Ovary (tissue), 7 donors: ENCODE measurements at regions not wholly inside any gene's neighbourhood (a gene's known extent, or its start where the extent isn't known, plus 50 kb on each side); places are given as distances from the start of the nearest gene placed in this dataset.

Experiments used
- DNase-seq, 5 donors: peaks; one replicate each; pipeline ENCODE4 v3.0.0-alpha.2; 2019 to 2020
- H3K27ac ChIP-seq, 2 donors: fragments of 200-600 bp; one replicate each; pipeline versions ENCODE4 v1.5.1 to v1.8.0; 2019 to 2022
- H3K27me3 ChIP-seq: fragments of 200-600 bp; one replicate; pipeline ENCODE4 v1.8.0; 2022
- H3K36me3 ChIP-seq: fragments of 200-600 bp; sonication (generic); one replicate; pipeline ENCODE4 v1.5.1; 2019
- H3K4me1 ChIP-seq: one replicate; pipeline ENCODE4 v1.8.1; 2013; ENCODE audit warnings: mild to moderate bottlenecking, moderate library complexity; ENCODE audit not compliant: insufficient read depth
- H3K4me3 ChIP-seq: fragments of 200-600 bp; sonication (generic); one replicate; pipeline ENCODE4 v1.5.1; 2017
- H3K9me3 ChIP-seq, 2 donors: fragments of 200-600 bp in 1 of 2; sonication (generic) in 1 of 2; one replicate each; pipeline versions ENCODE4 v1.5.1 to v1.8.1; 2013 to 2019; ENCODE audit warnings: mild to moderate bottlenecking in 1 of 2, moderate library complexity in 1 of 2
- EP300 ChIP-seq: sonication (generic); formaldehyde crosslinking; IDR thresholded peaks from one replicate; pipeline ENCODE4 v1.6.1; 2017; ENCODE audit warnings: antibody characterized with exemption
- POLR2A ChIP-seq: fragments of 450-650 bp; IDR thresholded peaks from one replicate; pipeline ENCODE4 v1.6.1; 2017; ENCODE audit warnings: antibody characterized with exemption, mild to moderate bottlenecking, moderate library complexity
- WGBS, 3 donors: extraction: QIAGEN DNeasy Blood & Tissue Kit in 1 of 3; methylation state at CpG; one replicate each; pipeline versions ENCODE4 v1.1.5 to v1.1.7; 2013 to 2017; 5-methylcytosine and 5-hydroxymethylcytosine counted together
- intact Hi-C, 4 donors: fragments of 100-400 bp; cut with DNase I; formaldehyde crosslinking; loops; one replicate each; pipeline versions ENCODE4 v1.11.0 to v1.15.1; 2022 to 2023
- TF ChIP-seq, protein P1 (sequence below), 3 donors: fragments of 450-650 bp in 2 of 3; fragments of 200-600 bp in 1 of 3; IDR thresholded peaks; one replicate each; pipeline versions ENCODE4 v1.5.1 to v1.8.0; 2016 to 2022; ENCODE audit warnings: antibody characterized with exemption in 3 of 3, mild to moderate bottlenecking in 1 of 3
- donor health status: DM: no; HTN: no; CAD: no; lungs with moderate emphysema.
- donor health status: DM: no; HTN: no; CAD: no.
- donor health status: Bipolar disorder and iron deficiency.
- donor health status: DM: no; HTN: no; CAD: no.
- donor health status: DM: yes; HTN: yes; CAD: no.

DNA sequence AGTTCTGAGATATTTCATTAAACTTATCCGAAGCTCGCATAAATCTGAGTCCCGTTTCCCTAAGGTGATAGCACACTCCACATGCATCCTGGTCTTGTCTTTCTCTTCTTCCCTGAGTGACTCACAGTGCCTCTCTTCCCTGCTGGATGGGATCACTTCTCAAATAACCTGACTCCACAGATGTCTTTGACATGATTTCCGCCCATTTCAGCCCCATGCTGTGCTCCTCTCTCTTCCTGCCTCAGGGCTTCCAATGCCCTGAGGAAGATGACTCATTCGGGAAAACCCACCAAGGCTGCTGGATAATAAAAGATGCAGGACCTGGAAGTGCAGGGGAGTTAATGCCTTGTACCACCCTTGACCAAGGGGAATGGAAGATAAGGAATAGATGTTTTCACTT, 441.7 kb upstream of the SOX11 start:
- H3K36me3 ChIP-seq = no peaks in the 10 kb centered on the region
- no peak overlapping the region for H3K27ac ChIP-seq
- no peaks in the 10 kb centered on the region for H3K27me3 ChIP-seq
- H3K9me3 ChIP-seq = no peaks in the 10 kb centered on the region
- TF ChIP-seq POLR2A (no peak), EP300 (no peak)
- TF ChIP-seq, protein P1, sequence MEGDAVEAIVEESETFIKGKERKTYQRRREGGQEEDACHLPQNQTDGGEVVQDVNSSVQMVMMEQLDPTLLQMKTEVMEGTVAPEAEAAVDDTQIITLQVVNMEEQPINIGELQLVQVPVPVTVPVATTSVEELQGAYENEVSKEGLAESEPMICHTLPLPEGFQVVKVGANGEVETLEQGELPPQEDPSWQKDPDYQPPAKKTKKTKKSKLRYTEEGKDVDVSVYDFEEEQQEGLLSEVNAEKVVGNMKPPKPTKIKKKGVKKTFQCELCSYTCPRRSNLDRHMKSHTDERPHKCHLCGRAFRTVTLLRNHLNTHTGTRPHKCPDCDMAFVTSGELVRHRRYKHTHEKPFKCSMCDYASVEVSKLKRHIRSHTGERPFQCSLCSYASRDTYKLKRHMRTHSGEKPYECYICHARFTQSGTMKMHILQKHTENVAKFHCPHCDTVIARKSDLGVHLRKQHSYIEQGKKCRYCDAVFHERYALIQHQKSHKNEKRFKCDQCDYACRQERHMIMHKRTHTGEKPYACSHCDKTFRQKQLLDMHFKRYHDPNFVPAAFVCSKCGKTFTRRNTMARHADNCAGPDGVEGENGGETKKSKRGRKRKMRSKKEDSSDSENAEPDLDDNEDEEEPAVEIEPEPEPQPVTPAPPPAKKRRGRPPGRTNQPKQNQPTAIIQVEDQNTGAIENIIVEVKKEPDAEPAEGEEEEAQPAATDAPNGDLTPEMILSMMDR (IDR thresholded peaks at IDR 0.05) = no peak
- H3K4me1 ChIP-seq = no peaks in the 10 kb centered on the region
- no peak overlapping the region for H3K4me3 ChIP-seq
- 63 to 71% (median 68%) methylated on average over 5 of the region's 5 CpGs for WGBS, 3 donors
- no peak for DNase-seq
- intact Hi-C loops = no loop called here

DNA sequence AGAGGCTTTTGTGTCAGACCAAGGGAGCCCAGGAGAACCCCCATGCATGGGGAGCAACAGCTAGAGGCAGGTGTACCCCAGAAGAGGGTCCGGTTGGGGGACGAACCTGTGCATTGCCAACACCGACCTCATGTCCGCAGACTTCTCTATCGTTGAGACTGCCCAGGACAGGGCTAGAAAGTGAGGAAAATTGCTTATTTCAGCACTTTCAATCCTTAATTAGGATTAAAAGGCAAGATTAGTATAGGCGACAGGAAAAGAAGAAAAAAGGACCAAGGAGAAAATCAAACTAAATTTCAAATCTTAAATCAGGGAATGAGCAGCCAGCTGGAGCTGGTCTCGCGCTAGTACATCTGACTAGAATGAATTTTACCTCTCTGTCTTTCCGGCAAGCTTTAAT, 438.9 kb upstream of the SOX11 start:
- Histone ChIP-seq H3K27me3 (no peaks in the 10 kb centered on the region), H3K4me1 (no peaks in the 10 kb centered on the region), H3K4me3 (no peak overlapping the region), H3K27ac (no peak overlapping the region), H3K36me3 (no peaks in the 10 kb centered on the region), H3K9me3 (no peaks in the 10 kb centered on the region)
- TF ChIP-seq POLR2A (no peak), EP300 (no peak)
- TF ChIP-seq, protein P1 (IDR thresholded peaks at IDR 0.05) = no peak
- no peak for DNase-seq
- 87 to 90% (median 89%) methylated on average over 9 of the region's 9 CpGs for WGBS, 3 donors
- intact Hi-C loops = no loop called here

DNA sequence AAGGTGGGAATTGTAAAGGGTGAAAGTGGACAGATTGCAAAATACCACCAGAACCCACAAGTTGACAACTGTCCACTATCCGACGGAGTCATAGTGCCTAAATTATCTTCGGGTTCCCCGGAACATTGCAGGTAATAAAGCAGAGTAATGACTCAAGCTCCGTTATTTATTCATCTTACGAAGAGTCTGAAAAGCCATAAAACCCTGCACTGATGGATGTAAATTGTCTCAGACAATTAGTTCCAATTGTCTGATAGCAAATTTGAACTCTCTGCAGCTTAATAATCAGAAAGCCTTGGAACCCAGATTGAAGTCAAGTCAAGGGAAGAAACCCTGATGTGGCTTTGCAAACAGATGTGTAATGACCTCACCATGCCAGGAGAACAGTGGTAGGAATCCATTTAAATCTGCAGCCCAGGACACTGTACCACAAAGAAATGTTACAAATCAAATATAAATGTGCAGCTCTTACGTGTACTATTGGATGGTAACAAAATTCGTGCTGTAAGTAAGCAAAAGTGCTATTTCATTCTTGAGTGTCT, 437.3 kb upstream of the SOX11 start:
- Histone ChIP-seq H3K27me3 (no peaks in the 10 kb centered on the region), H3K9me3 (no peaks in the 10 kb centered on the region), H3K4me3 (no peak overlapping the region), H3K4me1 (no peaks in the 10 kb centered on the region), H3K36me3 (no peaks in the 10 kb centered on the region), H3K27ac (no peak overlapping the region)
- intact Hi-C loops = no loop called here
- no peak for DNase-seq
- 54 to 67% (median 63%) methylated on average over 8 of the region's 8 CpGs for WGBS, 3 donors
- no peak for TF ChIP-seq EP300
- TF ChIP-seq, protein P1 (IDR thresholded peaks at IDR 0.05) = no peak
- no peak for TF ChIP-seq POLR2A

DNA sequence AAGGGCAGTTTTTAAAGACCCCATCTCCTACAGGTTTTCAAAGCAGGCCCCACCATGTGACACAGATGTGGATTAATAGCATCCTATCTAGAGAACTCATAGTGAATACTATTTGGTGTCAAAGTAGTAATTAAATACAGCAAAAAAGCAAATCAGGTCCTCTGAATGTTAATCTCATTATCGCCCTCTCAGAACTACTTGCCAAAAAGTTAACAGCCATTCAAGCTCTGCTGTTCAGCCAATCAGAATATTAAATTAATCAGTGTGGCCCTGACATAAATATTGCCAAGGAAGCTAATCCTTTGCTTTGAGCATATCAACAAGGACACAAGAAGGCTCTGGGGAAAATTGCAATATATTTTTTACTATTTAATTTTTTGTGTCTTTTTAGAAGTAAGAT, 428.9 kb upstream of the SOX11 start:
- Histone ChIP-seq H3K27ac (no peak overlapping the region), H3K36me3 (no peaks in the 10 kb centered on the region), H3K4me1 (no peaks in the 10 kb centered on the region), H3K4me3 (no peak overlapping the region), H3K9me3 (no peaks in the 10 kb centered on the region), H3K27me3 (no peaks in the 10 kb centered on the region)
- intact Hi-C loops = no loop called here
- DNase-seq = no peak
- TF ChIP-seq, protein P1 (IDR thresholded peaks at IDR 0.05) = no peak
- TF ChIP-seq EP300 (no peak), POLR2A (no peak)
- WGBS, 3 donors = 82 to 95% (median 89%) methylated on average over 1 of the region's 1 CpG
